ENCODE measurements at regions not wholly inside any gene's neighbourhood (a gene's known extent, or its start where the extent isn't known, plus 50 kb on each side); places are given as distances from the start of the nearest gene placed in this dataset.

- TF ChIP-seq EZH2 (IDR thresholded peaks at IDR 0.05; ENCODE audit: borderline replicate concordance, insufficient read depth, low read length, poor library complexity, severe bottlenecking) (no peak), POLR2AphosphoS5 (IDR thresholded peaks at IDR 0.05) (no peak), EP300 (conservative IDR thresholded peaks at IDR 0.05; ENCODE audit: poor library complexity, severe bottlenecking) (no peak)
Observed at GRCh38 chr3:73868688-73869315, 244.1 kb upstream of the PDZRN3 start.
